NCI-H345 (cell line): ENCODE measurements at regions not wholly inside any gene's neighbourhood (a gene's known extent, or its start where the extent isn't known, plus 50 kb on each side); places are given as distances from the start of the nearest gene placed in this dataset.

Experiments used
- DNase-seq: peaks from one replicate; lab custom pipeline; 2025; lab: John Stamatoyannopoulos, UW

- DNase-seq: peak; percentile 25
These were observed 233.2 kb upstream of the MBL2 start for GRCh38 chr10:53005612-53006345.

- DNase-seq: no peak
These were observed 230.5 kb upstream of the MBL2 start for GRCh38 chr10:53003094-53003493.

- DNase-seq: no peak
These were observed 227.1 kb upstream of the MBL2 start for GRCh38 chr10:52999681-53000080.

- DNase-seq: no peak
These were observed 226.7 kb upstream of the MBL2 start for GRCh38 chr10:52999258-52999657.

GRCh38 chr10:52997007-52997406 is 224.4 kb upstream of the MBL2 start:
- DNase-seq: no peak

GRCh38 chr10:52994370-52994769 is 221.8 kb upstream of the MBL2 start:
- no peak for DNase-seq

- DNase-seq: no peak
These were observed 220.5 kb upstream of the MBL2 start for GRCh38 chr10:52993109-52993508.

GRCh38 chr10:52992567-52992966 is 220.0 kb upstream of the MBL2 start:
- DNase-seq: no peak

GRCh38 chr10:52988923-52989322 is 216.3 kb upstream of the MBL2 start:
- no peak for DNase-seq

GRCh38 chr10:52986125-52986524 is 213.5 kb upstream of the MBL2 start:
- DNase-seq: no peak

- DNase-seq: no peak
These were observed 211.6 kb upstream of the MBL2 start for GRCh38 chr10:52984169-52984568.

- no peak for DNase-seq
These were observed 206.9 kb upstream of the MBL2 start for GRCh38 chr10:52979295-52979990.

- DNase-seq: no peak
These were observed 205.0 kb upstream of the MBL2 start for GRCh38 chr10:52977581-52977980.

- DNase-seq: no peak
These were observed 195.5 kb upstream of the MBL2 start for GRCh38 chr10:52967806-52968795.

- no peak for DNase-seq
These were observed 194.3 kb upstream of the MBL2 start for GRCh38 chr10:52966904-52967303.

- DNase-seq: no peak
These were observed 193.4 kb upstream of the MBL2 start for GRCh38 chr10:52965938-52966401.

- no peak for DNase-seq
These were observed 192.9 kb upstream of the MBL2 start for GRCh38 chr10:52965509-52965908.

GRCh38 chr10:52961323-52961722 is 188.7 kb upstream of the MBL2 start:
- DNase-seq: no peak

GRCh38 chr10:52959810-52960209 is 187.2 kb upstream of the MBL2 start:
- DNase-seq: no peak

- no peak for DNase-seq
These were observed 184.3 kb upstream of the MBL2 start for GRCh38 chr10:52956861-52957260.

GRCh38 chr10:52956461-52956860 is 183.9 kb upstream of the MBL2 start:
- no peak for DNase-seq

- DNase-seq: no peak
These were observed 182.8 kb upstream of the MBL2 start for GRCh38 chr10:52955337-52955736.
